IPS-NIHi11 (cell line): ENCODE measurements at regions not wholly inside any gene's neighbourhood (a gene's known extent, or its start where the extent isn't known, plus 50 kb on each side); places are given as distances from the start of the nearest gene placed in this dataset.
A peak's percentile ranks its signal among the peaks of the same experiment; 100 is the strongest.

Experiments used
- DNase-seq: peaks from one replicate; pipeline ENCODE4 v3.0.0; 2012; ENCODE audit warnings: mixed read lengths, low spot score

GRCh38 chr2:13103151-13103550, 386.4 kb downstream of the TRIB2 start:
- DNase-seq = no peak

GRCh38 chr2:13103778-13104493, 387.2 kb downstream of the TRIB2 start:
- no peak for DNase-seq

GRCh38 chr2:13104723-13105122, 388.0 kb downstream of the TRIB2 start:
- DNase-seq = no peak

GRCh38 chr2:13106302-13106701, 389.6 kb downstream of the TRIB2 start:
- DNase-seq = no peak

- DNase-seq = no peak
These were observed 392.8 kb downstream of the TRIB2 start for GRCh38 chr2:13109516-13109915.

- no peak for DNase-seq
These were observed 394.1 kb downstream of the TRIB2 start for GRCh38 chr2:13110825-13111224.

GRCh38 chr2:13113002-13113401, 396.3 kb downstream of the TRIB2 start:
- DNase-seq = no peak

- DNase-seq = no peak
These were observed 397.7 kb downstream of the TRIB2 start for GRCh38 chr2:13114391-13114790.

- DNase-seq = no peak
These were observed 398.9 kb downstream of the TRIB2 start for GRCh38 chr2:13115643-13116042.

- DNase-seq = no peak
These were observed 404.4 kb downstream of the TRIB2 start for GRCh38 chr2:13121096-13121495.

- no peak for DNase-seq
These were observed 411.4 kb downstream of the TRIB2 start for GRCh38 chr2:13128139-13128538.

- DNase-seq = no peak
These were observed 418.6 kb downstream of the TRIB2 start for GRCh38 chr2:13135369-13135768.

- DNase-seq = no peak
These were observed 419.1 kb downstream of the TRIB2 start for GRCh38 chr2:13135856-13136255.

- DNase-seq = no peak
These were observed 420.9 kb downstream of the TRIB2 start for GRCh38 chr2:13137679-13138078.

- DNase-seq = no peak
These were observed 424.6 kb downstream of the TRIB2 start for GRCh38 chr2:13141315-13141714.

GRCh38 chr2:13143451-13143850, 426.7 kb downstream of the TRIB2 start:
- DNase-seq = no peak

- no peak for DNase-seq
These were observed 440.2 kb downstream of the TRIB2 start for GRCh38 chr2:13156916-13157315.

GRCh38 chr2:13158466-13158865, 441.7 kb downstream of the TRIB2 start:
- DNase-seq = no peak

GRCh38 chr2:13180729-13181128, 464.0 kb downstream of the TRIB2 start:
- DNase-seq = no peak

- DNase-seq = peak; percentile 8
These were observed 476.3 kb downstream of the TRIB2 start for GRCh38 chr2:13193075-13193474.

GRCh38 chr2:13193900-13194299, 477.2 kb downstream of the TRIB2 start:
- DNase-seq = peak; percentile 39

GRCh38 chr2:13195270-13195669, 478.5 kb downstream of the TRIB2 start:
- no peak for DNase-seq

- DNase-seq = no peak
These were observed 480.5 kb downstream of the TRIB2 start for GRCh38 chr2:13197248-13197647.

- DNase-seq = no peak
These were observed 485.2 kb downstream of the TRIB2 start for GRCh38 chr2:13201924-13202323.
